B cell (primary cell): ENCODE measurements at regions not wholly inside any gene's neighbourhood (a gene's known extent, or its start where the extent isn't known, plus 50 kb on each side); places are given as distances from the start of the nearest gene placed in this dataset.

Source experiments
- ATAC-seq: fragments of 200-7000 bp; cut with Tn5 transposase; one replicate; pipeline ENCODE4 v1.10.0; 2021; ENCODE audit warnings: low read depth, mild to moderate bottlenecking, moderate number of reproducible peaks, moderate library complexity
- CTCF ChIA-PET: fragments of 350-600 bp; sonication (Branson Sonifier 250); formaldehyde crosslinking; loops from one replicate; lab custom pipeline; 2021; ENCODE audit warnings: antibody characterized with exemption, inconsistent platforms; lab: Charles Lee
- POLR2A ChIA-PET: fragments of 350-600 bp; sonication (Branson Sonifier 250); formaldehyde crosslinking; loops from one replicate; lab custom pipeline; 2021; ENCODE audit warnings: antibody characterized with exemption; lab: Charles Lee
- DNase-seq: peaks from one replicate; pipeline ENCODE4 v3.0.0; 2013
- H2AFZ ChIP-seq: 2 replicates; pipeline ENCODE4 v1.6.1; 2012; ENCODE audit warnings: mild to moderate bottlenecking, low read depth, low read length; ENCODE audit not compliant: insufficient read depth, poor library complexity, severe bottlenecking
- H3K27ac ChIP-seq, 2 donors: 1 replicate in 1 of 2; 2 replicates in 1 of 2; pipeline ENCODE4 v1.5.1; 2012 to 2013; ENCODE audit warnings: low read length in 2 of 2, mild to moderate bottlenecking in 2 of 2, moderate library complexity in 1 of 2
- H3K27me3 ChIP-seq, 4 experiments: fragments of 200-600 bp in 1 of 4; sonication (generic) in 1 of 4; replicated peaks in 1 of 4; 1 replicate in 2 of 4; 2 replicates in 2 of 4; pipeline versions ENCODE4 v1.6.1 to v1.7.0; 2013 to 2016; ENCODE audit warnings: low read length in 3 of 4, mild to moderate bottlenecking in 2 of 4, mixed read lengths in 1 of 4, moderate library complexity in 1 of 4; ENCODE audit not compliant: insufficient read depth in 4 of 4, control insufficient read depth in 3 of 4; ENCODE audit errors: control extremely low read depth in 1 of 4
- H3K36me3 ChIP-seq, 2 experiments: replicated peaks in 1 of 2; 1 replicate in 1 of 2; 2 replicates in 1 of 2; pipeline versions ENCODE4 v1.6.1 to v1.7.1; 2013; ENCODE audit warnings: low read length in 1 of 2; ENCODE audit not compliant: insufficient read depth in 2 of 2, control insufficient read depth in 1 of 2; ENCODE audit errors: control extremely low read depth in 1 of 2, extremely low read depth in 1 of 2
- H3K4me1 ChIP-seq, 2 donors: fragments of 200-600 bp in 1 of 2; sonication (generic) in 1 of 2; 1 replicate in 1 of 2; 2 replicates in 1 of 2; pipeline versions ENCODE4 v1.5.1 to v1.6.1; 2013 to 2017; ENCODE audit warnings: low read length in 2 of 2; ENCODE audit not compliant: control insufficient read depth in 2 of 2, insufficient read depth in 2 of 2
- H3K4me2 ChIP-seq: replicated peaks from 2 replicates; pipeline ENCODE3; 2012; ENCODE audit warnings: mild to moderate bottlenecking, low read depth, low read length; ENCODE audit not compliant: poor library complexity, severe bottlenecking
- H3K4me3 ChIP-seq, 5 experiments: fragments of 200-600 bp in 1 of 5; sonication (generic) in 1 of 5; 1 replicate in 3 of 5; 2 replicates in 2 of 5; pipeline versions ENCODE4 v1.5.1 to v1.7.0; 2011 to 2016; ENCODE audit warnings: low read length in 4 of 5, mild to moderate bottlenecking in 4 of 5, low read depth in 2 of 5, control low read depth in 1 of 5, moderate library complexity in 1 of 5; ENCODE audit not compliant: insufficient read depth in 1 of 5; ENCODE audit errors: control extremely low read depth in 1 of 5, extremely low read depth in 1 of 5
- H3K79me2 ChIP-seq: fragments of 200-600 bp; sonication (generic); one replicate; pipeline ENCODE4 v1.6.0; 2016; ENCODE audit warnings: low read length; ENCODE audit not compliant: control insufficient read depth, insufficient read depth
- H3K9ac ChIP-seq: fragments of 200-600 bp; sonication (generic); 2 replicates; pipeline ENCODE4 v1.6.1; 2017; ENCODE audit warnings: mild to moderate bottlenecking, low read length, moderate library complexity
- H3K9me3 ChIP-seq, 3 donors: one replicate each; pipeline versions ENCODE4 v1.6.1 to v1.7.1; 2013; ENCODE audit warnings: low read length in 2 of 3; ENCODE audit not compliant: control insufficient read depth in 2 of 3, insufficient read depth in 1 of 3; ENCODE audit errors: control extremely low read depth in 1 of 3
- H4K20me1 ChIP-seq: 2 replicates; pipeline ENCODE4 v1.6.0; 2012; ENCODE audit warnings: mild to moderate bottlenecking, low read length; ENCODE audit not compliant: insufficient read depth, control insufficient read depth, poor library complexity, severe bottlenecking
- H3K27ac Mint-ChIP-seq: one replicate; pipeline ENCODE4 v1.8.0; 2021; ENCODE audit warnings: mixed read lengths
- H3K27me3 Mint-ChIP-seq: one replicate; pipeline ENCODE4 v1.8.0; 2021; ENCODE audit warnings: mixed read lengths
- H3K4me1 Mint-ChIP-seq: one replicate; pipeline ENCODE4 v1.8.0; 2021; ENCODE audit warnings: mixed read lengths
- H3K4me3 Mint-ChIP-seq: one replicate; pipeline ENCODE4 v1.8.0; 2021; ENCODE audit warnings: mixed read lengths
- H3K9me3 Mint-ChIP-seq: one replicate; pipeline ENCODE4 v1.8.0; 2022; ENCODE audit warnings: mixed read lengths; ENCODE audit not compliant: insufficient read depth
- EZH2 ChIP-seq: IDR thresholded peaks from 2 replicates; pipeline ENCODE4 v1.6.1; 2012; ENCODE audit warnings: borderline replicate concordance, low read depth, mild to moderate bottlenecking, moderate library complexity, low read length; ENCODE audit not compliant: insufficient read depth, poor library complexity, severe bottlenecking
- WGBS: methylation state at CpG from one replicate; pipeline ENCODE4 v1.1.5; 2013; ENCODE audit warnings: missing lambda C conversion rate; ENCODE audit not compliant: insufficient coverage; 5-methylcytosine and 5-hydroxymethylcytosine counted together
- intact Hi-C: fragments of 100-400 bp; cut with micrococcal nuclease; formaldehyde crosslinking; loops from one replicate; pipeline ENCODE4 v1.10.0; 2022
- TF ChIP-seq, protein P1 (sequence below): fragments of 200-600 bp; IDR thresholded peaks from one replicate; pipeline ENCODE4 v1.8.0; 2022; ENCODE audit warnings: antibody characterized with exemption, mild to moderate bottlenecking

GRCh38 chr15:60215225-60215963 is 182.4 kb downstream of the ANXA2 start:
- H3K27ac Mint-ChIP-seq, result no peak overlapping the region
- H3K4me1 Mint-ChIP-seq, result no peaks in the 10 kb centered on the region
- no peak for ATAC-seq
- no peaks in the 10 kb centered on the region for H3K4me1 ChIP-seq
- no peak overlapping the region for H3K9ac ChIP-seq
- no peaks in the 10 kb centered on the region for H3K36me3 ChIP-seq
- H3K4me3 ChIP-seq, result no peak overlapping the region
- H3K79me2 ChIP-seq, result no peaks in the 10 kb centered on the region
- H2AFZ ChIP-seq, result no peak overlapping the region
- peaks cover 0 to 7% (median 1%) of the 10 kb centered on the region in 4 experiments for H3K27me3 ChIP-seq
- intact Hi-C loops, result no loop called here
- no peaks in the 10 kb centered on the region for H3K9me3 ChIP-seq
- ChIA-PET POLR2A (no interaction called here), CTCF (no interaction called here)
- no peak for DNase-seq
- H3K27me3 Mint-ChIP-seq, result peaks cover 11% of the 10 kb centered on the region
- H4K20me1 ChIP-seq, result no peaks in the 10 kb centered on the region
- H3K9me3 Mint-ChIP-seq, result peaks cover 2% of the 10 kb centered on the region
- H3K27ac ChIP-seq, result no peak overlapping the region
- WGBS, result 87% methylated on average over 6 of the region's 10 CpGs
- H3K4me2 ChIP-seq, result no peak overlapping the region
- TF ChIP-seq, protein P1, sequence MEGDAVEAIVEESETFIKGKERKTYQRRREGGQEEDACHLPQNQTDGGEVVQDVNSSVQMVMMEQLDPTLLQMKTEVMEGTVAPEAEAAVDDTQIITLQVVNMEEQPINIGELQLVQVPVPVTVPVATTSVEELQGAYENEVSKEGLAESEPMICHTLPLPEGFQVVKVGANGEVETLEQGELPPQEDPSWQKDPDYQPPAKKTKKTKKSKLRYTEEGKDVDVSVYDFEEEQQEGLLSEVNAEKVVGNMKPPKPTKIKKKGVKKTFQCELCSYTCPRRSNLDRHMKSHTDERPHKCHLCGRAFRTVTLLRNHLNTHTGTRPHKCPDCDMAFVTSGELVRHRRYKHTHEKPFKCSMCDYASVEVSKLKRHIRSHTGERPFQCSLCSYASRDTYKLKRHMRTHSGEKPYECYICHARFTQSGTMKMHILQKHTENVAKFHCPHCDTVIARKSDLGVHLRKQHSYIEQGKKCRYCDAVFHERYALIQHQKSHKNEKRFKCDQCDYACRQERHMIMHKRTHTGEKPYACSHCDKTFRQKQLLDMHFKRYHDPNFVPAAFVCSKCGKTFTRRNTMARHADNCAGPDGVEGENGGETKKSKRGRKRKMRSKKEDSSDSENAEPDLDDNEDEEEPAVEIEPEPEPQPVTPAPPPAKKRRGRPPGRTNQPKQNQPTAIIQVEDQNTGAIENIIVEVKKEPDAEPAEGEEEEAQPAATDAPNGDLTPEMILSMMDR, result no peak
- TF ChIP-seq EZH2, result no peak
- H3K4me3 Mint-ChIP-seq, result no peak overlapping the region

GRCh38 chr15:60217161-60217560 is 180.6 kb downstream of the ANXA2 start:
- H3K4me3 Mint-ChIP-seq, result no peak overlapping the region
- TF ChIP-seq EZH2, result no peak
- TF ChIP-seq, protein P1, result no peak
- peaks cover 2% of the 10 kb centered on the region for H3K9me3 Mint-ChIP-seq
- H3K27me3 Mint-ChIP-seq, result peaks cover 6% of the 10 kb centered on the region
- no peak overlapping the region for H2AFZ ChIP-seq
- POLR2A ChIA-PET, result no interaction called here
- H3K36me3 ChIP-seq, result no peaks in the 10 kb centered on the region
- no peak overlapping the region for H3K4me3 ChIP-seq
- no peaks in the 10 kb centered on the region for H3K4me1 ChIP-seq
- H3K9ac ChIP-seq, result no peak overlapping the region
- no peaks in the 10 kb centered on the region for H3K9me3 ChIP-seq
- H3K27ac ChIP-seq, result no peak overlapping the region
- H3K4me1 Mint-ChIP-seq, result no peaks in the 10 kb centered on the region
- ATAC-seq, result no peak
- no CpG with 5 or more reads among the region's 1 CpG for WGBS
- H3K27ac Mint-ChIP-seq, result no peak overlapping the region
- H4K20me1 ChIP-seq, result no peaks in the 10 kb centered on the region
- no peak overlapping the region for H3K4me2 ChIP-seq
- peaks cover 0 to 7% (median 1%) of the 10 kb centered on the region in 4 experiments for H3K27me3 ChIP-seq
- DNase-seq, result no peak
- no peaks in the 10 kb centered on the region for H3K79me2 ChIP-seq
- CTCF ChIA-PET, result no interaction called here
- intact Hi-C loops, result no loop called here
